ENCODE measurements at regions not wholly inside any gene's neighbourhood (a gene's known extent, or its start where the extent isn't known, plus 50 kb on each side); places are given as distances from the start of the nearest gene placed in this dataset.

GRCh38 chr2:14245901-14246300 is 386.6 kb upstream of the LRATD1 start:
- Histone ChIP-seq H3K4me3 (no peak overlapping the region), H3K27me3 (replicated peaks in 1 of 2; ENCODE audit: control insufficient read depth in 2 of 2, insufficient read depth in 2 of 2, low read length in 1 of 2) (no peaks in the 10 kb centered on the region), H3K79me2 (ENCODE audit: control insufficient read depth, insufficient read depth, low read length) (no peaks in the 10 kb centered on the region), H3K36me3 (ENCODE audit: control insufficient read depth in 2 of 2, insufficient read depth in 2 of 2, low read length in 1 of 2) (no peaks in the 10 kb centered on the region), H2AFZ (ENCODE audit: control insufficient read depth, low read depth, low read length) (no peak overlapping the region), H3K27ac (ENCODE audit: control insufficient read depth, insufficient read depth) (no peak overlapping the region), H3K4me1 (ENCODE audit: control insufficient read depth, insufficient read depth, low read length) (no peaks in the 10 kb centered on the region), H3K4me2 (ENCODE audit: control insufficient read depth, insufficient read depth) (no peak overlapping the region), H3K9me3 (replicated peaks; ENCODE audit: control insufficient read depth, insufficient read depth, low read length) (no peaks in the 10 kb centered on the region; the same call in 2 of the 3 replicates), H3K9ac (ENCODE audit: control insufficient read depth, insufficient read depth, low read length) (no peak overlapping the region), H4K20me1 (ENCODE audit: control insufficient read depth, insufficient read depth) (no peaks in the 10 kb centered on the region)
- ChIA-PET CTCF (no interaction called here), POLR2A (no interaction called here), RAD21 (ENCODE audit: unreplicated experiment) (no interaction called here), SMC1A (ENCODE audit: uncharacterized antibody, unreplicated experiment) (no interaction called here)
- in situ Hi-C loops (cut with MboI) (no loop called here), intact Hi-C loops (cut with micrococcal nuclease; ENCODE audit: unreplicated experiment) (no loop called here)
- DNase-seq (ENCODE audit: low read depth, low spot score): no peak
- no peak for TF ChIP-seq ZNF592 (IDR thresholded peaks at IDR 0.05)
- no peak for TF ChIP-seq LARP7 (IDR thresholded peaks at IDR 0.05)
- no peak for TF ChIP-seq PML (IDR thresholded peaks at IDR 0.05; ENCODE audit: low read length)
- no peak for TF ChIP-seq SIN3A (IDR thresholded peaks at IDR 0.05; ENCODE audit: low read depth, low read length)
- no peak for TF ChIP-seq ETV6 (conservative IDR thresholded peaks at IDR 0.05 in 1 of 2, IDR thresholded peaks at IDR 0.05 in 1 of 2; ENCODE audit: borderline replicate concordance in 1 of 2, low read depth in 1 of 2)
- FAIRE-seq: no peak
- BruUV-seq (replicated peaks): no TSS peak
- no peak for ATAC-seq
